Endothelial cell of hepatic sinusoid (primary cell): ENCODE measurements at regions not wholly inside any gene's neighbourhood (a gene's known extent, or its start where the extent isn't known, plus 50 kb on each side); places are given as distances from the start of the nearest gene placed in this dataset.

Experiments used
- in situ Hi-C: cut with HindIII; loops from 2 replicates; pipeline ENCODE4 v1.10.0; 2017; ENCODE audit warnings: low sequenced_read_pairs

- in situ Hi-C loops: no loop called here
Measured at GRCh38 chr12:66960006-66960405, 281.1 kb upstream of the GRIP1 start.

DNA sequence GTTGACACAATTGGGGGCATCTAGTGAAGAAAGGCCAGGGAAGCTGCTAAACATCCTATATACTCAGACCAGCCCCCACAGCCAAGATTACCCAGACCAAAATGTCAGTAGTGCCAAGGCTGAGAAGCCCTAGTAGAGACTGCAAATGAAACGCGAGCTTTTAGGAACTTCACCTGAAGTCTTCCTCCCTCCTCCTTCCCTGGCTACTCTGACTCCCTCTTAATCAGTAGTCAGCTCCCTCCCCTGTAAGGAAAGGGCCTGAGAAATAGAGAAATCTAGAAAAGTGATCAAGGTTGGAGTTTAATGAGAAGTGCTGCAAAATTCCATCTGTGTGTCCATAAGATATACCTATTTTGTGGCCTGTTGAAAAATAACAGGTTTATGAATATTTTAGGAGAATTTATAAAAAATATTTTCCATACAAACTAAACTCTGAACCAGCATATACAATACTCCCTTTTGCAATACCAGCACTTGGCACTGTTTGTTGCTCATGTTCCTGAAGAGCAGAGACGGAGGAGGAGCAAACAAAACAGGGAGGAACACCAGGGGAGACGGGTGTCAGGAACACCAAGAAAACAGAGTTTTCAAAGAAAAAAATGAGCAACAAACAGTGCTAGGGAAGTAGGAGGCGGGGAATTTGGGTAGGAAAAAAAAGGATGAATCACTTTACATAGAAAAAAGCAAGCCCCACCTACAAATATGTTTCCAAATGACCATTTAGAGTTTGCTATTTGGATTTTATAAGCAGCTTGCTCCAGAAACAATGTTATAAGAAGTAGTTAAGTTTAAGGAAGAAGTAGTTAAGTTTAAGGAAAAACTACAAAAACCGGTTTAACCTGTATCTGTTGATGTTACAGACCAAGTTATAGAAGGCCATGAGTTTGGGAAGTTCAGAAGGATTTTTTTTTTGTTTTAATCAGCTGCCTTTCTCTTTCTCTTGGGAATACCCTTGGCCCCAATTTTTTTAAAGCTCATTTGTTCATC is 282.1 kb upstream of the GRIP1 start:
- in situ Hi-C loops: no loop called here

DNA sequence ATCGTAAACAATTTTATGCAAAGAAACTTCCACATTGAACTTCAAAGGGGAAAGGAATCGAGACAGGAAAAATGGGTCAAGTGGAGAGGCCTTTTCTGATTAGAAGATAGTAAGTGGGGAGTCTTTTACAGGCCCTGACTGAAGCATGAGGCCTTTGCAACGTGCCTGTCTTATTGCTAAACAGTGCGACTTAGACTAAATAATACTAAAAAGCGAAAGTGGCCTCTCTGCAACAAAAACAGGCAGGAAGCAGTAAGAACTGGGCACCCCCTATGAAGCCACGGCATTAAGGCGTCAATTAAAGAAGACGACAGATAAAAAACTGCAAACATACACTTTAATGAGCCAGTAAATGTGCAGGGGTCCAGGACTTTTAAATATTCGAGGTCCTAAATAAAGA is 283.4 kb upstream of the GRIP1 start:
- in situ Hi-C loops: no loop called here

DNA sequence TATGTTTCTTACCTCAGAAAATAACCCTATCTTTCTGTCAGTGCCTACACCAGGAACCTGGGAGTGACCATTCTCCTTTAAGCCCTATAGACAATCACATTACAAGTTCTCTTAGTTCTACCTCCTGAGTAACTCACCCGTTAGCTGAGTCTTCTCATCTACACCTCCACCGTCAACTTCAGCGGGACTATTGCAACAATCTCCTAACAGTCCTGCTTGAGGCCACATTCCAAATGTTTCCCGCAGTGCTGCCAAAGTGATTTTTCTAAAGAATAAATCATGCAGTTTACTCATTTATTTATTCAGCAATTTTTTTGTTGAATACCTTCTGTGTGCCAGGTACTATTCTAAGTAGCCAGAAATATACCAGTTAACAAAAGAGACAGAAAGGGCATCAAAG is 285.0 kb upstream of the GRIP1 start:
- in situ Hi-C loops: no loop called here

DNA sequence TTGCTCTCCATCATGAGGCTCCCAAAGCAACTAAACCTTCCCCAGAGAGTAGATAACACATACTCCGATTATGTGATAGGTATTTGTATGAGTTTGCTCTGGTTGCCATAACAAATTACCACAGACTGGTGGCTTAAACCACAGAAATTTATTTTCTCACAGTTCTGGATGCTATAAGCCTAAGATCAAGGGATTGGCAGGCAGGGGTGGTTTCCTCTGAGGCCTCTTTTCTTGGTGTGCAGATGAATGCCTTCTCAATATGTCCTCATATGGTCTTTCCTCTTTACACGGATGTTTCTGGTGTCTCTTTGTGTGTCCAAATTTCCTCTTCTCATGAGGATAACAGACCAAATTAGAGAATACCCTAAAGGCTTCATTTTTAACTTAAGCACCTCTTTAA is 285.8 kb upstream of the GRIP1 start:
- in situ Hi-C loops: no loop called here

GRCh38 chr12:66965621-66966020 is 286.7 kb upstream of the GRIP1 start:
- in situ Hi-C loops: no loop called here

DNA sequence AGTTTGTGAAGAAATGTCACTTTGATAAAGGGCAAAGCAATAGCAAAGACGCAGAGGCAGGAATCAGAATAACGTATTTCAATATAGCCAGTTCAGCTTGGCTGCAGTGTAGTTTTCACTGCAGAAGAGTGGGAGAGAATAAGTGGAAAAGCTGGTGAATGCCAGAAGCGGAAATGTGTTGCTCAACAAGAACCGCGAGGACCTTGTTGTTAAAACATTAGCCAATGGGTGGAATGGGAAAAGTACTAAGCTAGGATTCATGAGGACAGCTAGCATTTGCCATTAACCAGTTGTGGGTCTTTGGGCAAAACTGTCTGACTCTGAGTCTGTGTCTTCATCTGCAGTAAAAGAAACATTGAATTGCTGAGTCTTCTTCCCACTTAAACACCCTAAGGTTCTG is 292.9 kb upstream of the GRIP1 start:
- in situ Hi-C loops: no loop called here

DNA sequence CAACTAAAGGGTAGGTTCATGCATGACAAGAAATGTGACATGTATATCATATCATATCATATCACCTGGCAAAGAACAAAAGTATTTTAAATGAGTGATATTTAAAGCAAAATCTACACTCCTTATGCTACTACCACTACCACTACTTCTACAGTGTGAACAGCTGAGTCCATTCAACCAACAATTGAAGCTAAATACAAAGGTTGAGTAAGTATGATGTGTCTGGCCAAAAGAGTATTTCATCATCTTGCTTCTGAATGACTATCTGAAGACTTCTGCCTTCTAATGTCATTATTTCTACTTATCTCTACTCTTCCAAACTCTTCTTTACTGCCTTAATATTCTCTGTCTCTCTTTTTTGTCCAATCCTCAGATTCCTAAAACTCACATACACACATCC is 292.6 kb upstream of the CAND1 start:
- in situ Hi-C loops: no loop called here

- in situ Hi-C loops: no loop called here
Measured at GRCh38 chr12:66978802-66979201, 290.4 kb upstream of the CAND1 start.

GRCh38 chr12:66979251-66979650 is 289.9 kb upstream of the CAND1 start:
- in situ Hi-C loops: no loop called here

GRCh38 chr12:66984077-66984476 is 285.1 kb upstream of the CAND1 start:
- in situ Hi-C loops: no loop called here

GRCh38 chr12:66984962-66985361 is 284.2 kb upstream of the CAND1 start:
- in situ Hi-C loops: no loop called here

DNA sequence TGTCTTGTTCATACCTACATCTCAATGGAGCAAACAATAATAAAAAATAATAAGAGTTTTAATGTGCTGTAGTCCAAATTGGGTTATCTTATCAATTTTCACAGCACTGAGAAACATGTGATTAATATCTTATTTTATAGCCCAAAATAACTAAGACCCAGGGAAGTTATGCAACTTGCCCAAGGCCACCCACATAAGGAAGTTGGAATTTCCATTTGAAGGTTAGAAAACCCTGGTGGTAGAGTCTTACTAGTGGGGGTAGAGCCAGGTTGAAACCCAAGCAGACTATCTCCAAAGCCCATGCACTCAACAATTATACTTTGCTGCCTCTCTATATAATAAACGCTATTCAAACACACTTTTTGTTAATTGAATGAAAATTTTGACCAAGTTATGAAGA is 270.0 kb upstream of the CAND1 start:
- in situ Hi-C loops: no loop called here

GRCh38 chr12:67001251-67001650 is 267.9 kb upstream of the CAND1 start:
- in situ Hi-C loops: no loop called here

- in situ Hi-C loops: no loop called here
Measured at GRCh38 chr12:67002720-67003119, 266.4 kb upstream of the CAND1 start.

- in situ Hi-C loops: no loop called here
Measured at GRCh38 chr12:67006610-67007009, 262.5 kb upstream of the CAND1 start.

GRCh38 chr12:67014642-67015041 is 254.5 kb upstream of the CAND1 start:
- in situ Hi-C loops: no loop called here

DNA sequence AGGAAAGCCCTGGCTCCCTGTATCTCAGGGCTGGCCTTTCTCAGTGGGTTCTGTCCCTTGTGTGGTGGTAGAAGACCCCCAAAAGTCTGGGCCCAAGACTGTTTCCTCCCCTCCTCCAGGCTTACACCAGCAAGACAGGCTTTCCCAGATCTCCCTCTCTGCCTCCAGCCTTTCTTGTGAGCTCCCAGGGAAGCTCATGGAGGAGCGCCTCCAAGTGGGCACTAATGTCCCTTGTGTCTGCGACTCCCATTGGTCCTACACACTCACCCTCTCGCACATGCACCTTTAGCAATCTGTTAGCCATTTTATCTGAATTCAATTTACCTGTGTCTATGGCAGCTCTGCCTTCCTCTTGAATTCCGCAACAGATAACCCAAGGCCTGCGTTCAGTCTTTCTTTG is 251.1 kb upstream of the CAND1 start:
- in situ Hi-C loops: no loop called here

GRCh38 chr12:67019070-67019469 is 250.1 kb upstream of the CAND1 start:
- in situ Hi-C loops: no loop called here

DNA sequence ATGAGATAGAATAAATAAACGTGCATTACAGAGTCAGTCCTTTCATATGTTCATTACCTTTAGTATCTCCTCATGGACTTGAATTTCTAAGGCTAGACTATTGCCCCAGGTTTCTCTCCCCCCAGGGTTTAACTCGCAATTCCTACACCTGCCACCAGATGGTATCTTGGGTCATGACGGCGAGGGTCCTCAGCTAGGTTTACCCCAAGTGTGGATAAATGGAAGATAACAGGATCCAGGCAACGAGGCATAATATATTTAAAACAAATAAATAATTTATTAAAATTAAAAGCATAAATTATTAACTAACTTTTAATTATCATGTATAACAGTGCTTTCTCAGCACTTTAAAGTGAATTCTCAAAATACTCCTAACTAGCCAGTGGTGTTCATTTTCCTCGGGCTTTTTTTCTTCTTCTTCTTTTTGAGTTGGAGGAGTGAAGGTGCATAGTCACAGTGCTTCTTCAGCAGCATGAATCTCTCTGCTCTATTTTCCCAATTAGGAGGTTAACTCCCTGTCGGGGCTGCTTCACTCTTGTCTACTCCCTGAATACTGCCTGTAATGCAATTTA is 243.5 kb upstream of the CAND1 start:
- in situ Hi-C loops: no loop called here

GRCh38 chr12:67026487-67027246 is 242.5 kb upstream of the CAND1 start:
- in situ Hi-C loops: no loop called here

- in situ Hi-C loops: no loop called here
Measured at GRCh38 chr12:67028529-67028928, 240.6 kb upstream of the CAND1 start.
